ENCODE measurements at regions not wholly inside any gene's neighbourhood (a gene's known extent, or its start where the extent isn't known, plus 50 kb on each side); places are given as distances from the start of the nearest gene placed in this dataset.

GRCh38 chr22:48556751-48557150, 1270.9 kb downstream of the BRD1 start:
- TF ChIP-seq GATA3 (IDR thresholded peaks at IDR 0.05; ENCODE audit: low read depth, low read length) (no peak), GATA2 (IDR thresholded peaks at IDR 0.05; ENCODE audit: low read depth, low read length) (no peak)
